ENCODE measurements at regions not wholly inside any gene's neighbourhood (a gene's known extent, or its start where the extent isn't known, plus 50 kb on each side); places are given as distances from the start of the nearest gene placed in this dataset.

DNA sequence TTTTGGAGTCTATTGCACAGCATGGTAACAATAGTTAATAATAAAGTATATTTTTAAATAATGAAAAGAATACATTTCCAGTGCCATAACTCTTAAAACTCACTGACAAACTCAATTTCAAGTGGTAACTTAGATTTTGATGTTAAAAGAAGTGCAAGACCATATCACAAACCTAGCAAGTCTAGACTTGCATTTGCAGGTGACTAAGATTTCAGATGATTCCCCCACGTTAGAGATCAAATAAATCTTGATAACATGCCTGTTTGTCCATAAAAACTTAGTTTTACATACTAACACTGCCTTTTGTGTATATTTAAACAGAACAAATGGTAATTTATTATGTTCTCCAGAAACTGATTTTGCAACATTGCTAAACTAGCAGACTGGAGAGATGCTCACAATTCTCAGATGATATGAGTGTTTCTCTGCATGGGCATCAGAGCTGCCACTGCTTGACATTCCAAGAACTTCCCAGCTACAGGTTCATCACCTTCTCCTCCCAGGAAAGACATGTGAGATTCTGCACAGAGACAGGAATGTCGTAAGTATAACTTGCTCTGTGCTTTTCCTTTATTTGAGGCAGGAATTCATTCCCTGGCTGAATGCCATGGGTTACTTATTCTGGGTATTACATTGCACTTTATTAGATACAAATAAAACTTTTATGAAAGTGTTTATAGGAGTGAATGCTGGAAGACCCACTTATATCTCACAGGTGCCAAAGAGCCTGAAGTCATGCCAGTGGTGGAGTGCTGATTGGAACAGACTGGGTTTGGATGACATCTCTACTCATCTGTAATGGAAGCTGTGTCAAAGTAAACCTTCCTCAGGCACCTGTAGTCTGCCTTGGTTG is 160.2 kb upstream of the FOXA2 start:
- TF ChIP-seq, protein P1, sequence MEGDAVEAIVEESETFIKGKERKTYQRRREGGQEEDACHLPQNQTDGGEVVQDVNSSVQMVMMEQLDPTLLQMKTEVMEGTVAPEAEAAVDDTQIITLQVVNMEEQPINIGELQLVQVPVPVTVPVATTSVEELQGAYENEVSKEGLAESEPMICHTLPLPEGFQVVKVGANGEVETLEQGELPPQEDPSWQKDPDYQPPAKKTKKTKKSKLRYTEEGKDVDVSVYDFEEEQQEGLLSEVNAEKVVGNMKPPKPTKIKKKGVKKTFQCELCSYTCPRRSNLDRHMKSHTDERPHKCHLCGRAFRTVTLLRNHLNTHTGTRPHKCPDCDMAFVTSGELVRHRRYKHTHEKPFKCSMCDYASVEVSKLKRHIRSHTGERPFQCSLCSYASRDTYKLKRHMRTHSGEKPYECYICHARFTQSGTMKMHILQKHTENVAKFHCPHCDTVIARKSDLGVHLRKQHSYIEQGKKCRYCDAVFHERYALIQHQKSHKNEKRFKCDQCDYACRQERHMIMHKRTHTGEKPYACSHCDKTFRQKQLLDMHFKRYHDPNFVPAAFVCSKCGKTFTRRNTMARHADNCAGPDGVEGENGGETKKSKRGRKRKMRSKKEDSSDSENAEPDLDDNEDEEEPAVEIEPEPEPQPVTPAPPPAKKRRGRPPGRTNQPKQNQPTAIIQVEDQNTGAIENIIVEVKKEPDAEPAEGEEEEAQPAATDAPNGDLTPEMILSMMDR (IDR thresholded peaks at IDR 0.05) = no peak
- no peak for TF ChIP-seq POLR2A (IDR thresholded peaks at IDR 0.05)

Data from adrenal gland (tissue), 5 donors.